ENCODE measurements at regions not wholly inside any gene's neighbourhood (a gene's known extent, or its start where the extent isn't known, plus 50 kb on each side); places are given as distances from the start of the nearest gene placed in this dataset.
"Not testable (repeated sequence)": the region's sequence is repeated elsewhere in the genome, so short reads cannot be mapped to it uniquely, and the experiment has no call there.

GRCh38 chr11:116698080-116698479 is 74.7 kb downstream of the BUD13 start:
- DNase-seq = no peak

GRCh38 chr11:116697639-116698038 is 75.1 kb downstream of the BUD13 start:
- no peak for DNase-seq

GRCh38 chr11:116697011-116697410 is 75.8 kb downstream of the BUD13 start:
- no peak for DNase-seq

DNA sequence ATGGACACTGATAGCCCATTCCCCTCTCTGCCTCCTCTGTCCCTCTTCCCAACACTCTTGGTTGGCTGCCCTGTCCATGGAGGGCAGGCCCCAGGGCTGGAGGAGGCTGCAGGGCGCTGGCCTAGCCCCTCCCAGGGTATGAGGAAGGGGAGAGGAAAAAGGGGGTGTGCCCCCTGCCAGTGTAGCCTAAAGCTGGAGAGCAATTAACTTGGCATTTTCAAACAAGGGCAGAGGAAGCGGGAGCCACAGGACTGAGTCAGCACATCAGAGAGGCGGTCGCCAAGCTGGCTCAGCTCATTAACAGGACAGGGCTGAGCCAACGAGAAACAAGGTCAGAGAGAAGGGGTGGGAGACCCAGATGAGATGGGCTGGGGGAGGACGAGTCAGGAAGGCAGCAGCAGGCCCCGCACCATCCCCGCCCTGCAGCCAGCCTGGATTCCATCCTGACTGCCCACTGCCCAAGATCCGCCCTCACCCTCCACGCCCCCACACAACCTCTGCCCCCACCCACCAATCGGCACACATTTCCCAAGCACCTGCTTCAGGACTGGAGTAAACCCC is 76.3 kb downstream of the BUD13 start:
- DNase-seq = no peak

GRCh38 chr11:116695657-116696254 is 77.0 kb downstream of the BUD13 start:
- no peak for DNase-seq

DNA sequence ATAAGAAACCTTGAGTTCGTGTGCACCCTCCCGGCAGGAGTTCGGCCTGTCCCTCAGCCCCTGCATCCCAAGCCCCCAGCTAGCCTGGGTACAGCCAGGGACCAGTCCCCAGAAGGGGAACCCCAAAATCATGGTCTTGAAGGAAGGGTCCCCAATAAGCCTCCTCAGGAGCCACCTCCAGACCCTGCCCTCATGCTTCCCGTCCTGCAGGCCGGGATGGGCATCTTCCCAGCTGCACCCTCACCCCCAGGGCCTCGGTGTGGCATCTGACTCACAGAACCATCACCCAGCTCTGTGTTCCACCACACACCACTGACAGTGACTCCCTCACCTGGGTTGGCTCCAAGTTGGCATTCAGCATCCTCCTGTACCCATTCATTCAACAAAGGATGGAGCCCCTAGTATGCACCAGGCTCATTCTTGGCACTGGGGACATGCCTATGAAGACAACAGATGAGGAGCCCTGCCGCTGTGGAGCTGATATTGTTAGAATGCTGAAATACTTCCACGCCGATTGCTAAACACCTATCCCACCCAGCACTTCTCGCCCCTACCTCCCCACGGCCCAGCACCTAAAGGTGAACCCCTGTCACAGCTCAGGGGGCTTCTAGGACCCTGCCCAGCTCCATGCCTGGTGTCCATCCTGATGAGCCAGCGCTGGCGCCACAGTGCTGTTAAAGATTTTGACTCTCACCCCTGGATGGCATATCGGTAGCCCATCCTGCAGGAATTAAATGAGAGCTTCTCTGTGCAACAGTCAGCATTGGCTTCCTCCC is 77.8 kb downstream of the BUD13 start:
- DNase-seq = no peak

DNA sequence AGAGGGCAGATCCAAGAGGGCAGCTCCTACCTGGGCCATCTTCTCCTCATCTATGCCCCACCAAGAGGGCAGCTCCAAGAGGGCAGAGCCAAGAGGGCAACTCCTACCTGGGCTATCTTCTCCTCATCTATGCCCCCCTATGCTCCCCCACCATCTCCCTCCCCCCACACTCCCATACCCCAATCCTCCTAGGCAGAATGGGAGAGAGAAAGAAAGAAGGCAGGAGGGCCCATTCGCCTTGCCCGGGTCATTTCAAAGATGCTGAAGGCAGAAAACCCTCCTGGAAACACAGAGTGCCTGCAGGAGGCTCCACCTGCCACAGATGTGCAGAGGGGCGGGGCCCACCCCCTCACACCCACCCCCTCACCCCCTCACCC is 78.5 kb downstream of the BUD13 start:
- no peak for DNase-seq

DNA sequence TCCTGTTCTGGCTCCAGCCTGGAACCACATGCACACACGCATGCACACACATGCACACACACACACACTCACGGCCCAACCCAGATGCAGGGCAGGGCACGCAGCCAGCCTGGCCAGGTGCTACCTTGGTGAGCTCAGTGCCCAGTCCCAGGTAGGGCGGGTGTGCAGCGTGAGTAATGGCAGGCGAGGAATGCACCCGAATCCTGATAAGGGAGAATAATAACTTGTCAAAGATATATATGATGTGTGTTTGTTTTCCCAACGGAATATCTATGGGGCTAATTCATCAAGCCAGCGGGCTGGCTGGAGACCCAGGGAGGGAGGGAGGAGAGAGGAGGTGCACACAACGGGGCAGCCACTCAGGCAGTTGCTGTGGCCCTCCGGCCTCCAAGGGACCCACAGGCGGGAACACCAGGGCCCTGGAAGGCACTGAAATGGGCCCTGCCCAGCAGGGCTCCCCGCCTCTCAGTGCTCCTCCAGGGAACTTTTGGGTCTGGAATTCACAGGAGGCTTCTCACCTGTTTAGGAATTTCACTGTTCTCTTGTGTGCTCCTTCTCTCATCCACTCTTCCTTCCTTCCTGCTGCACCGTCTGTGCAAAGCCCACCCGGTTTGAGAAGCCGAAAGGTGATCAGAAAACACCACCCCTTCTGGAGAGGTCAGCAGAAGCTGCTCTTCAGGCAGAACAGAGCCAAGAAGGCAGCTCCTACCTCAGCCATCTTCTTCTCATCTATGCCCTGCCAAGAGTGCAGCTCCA is 79.0 kb downstream of the BUD13 start:
- no peak for DNase-seq

DNA sequence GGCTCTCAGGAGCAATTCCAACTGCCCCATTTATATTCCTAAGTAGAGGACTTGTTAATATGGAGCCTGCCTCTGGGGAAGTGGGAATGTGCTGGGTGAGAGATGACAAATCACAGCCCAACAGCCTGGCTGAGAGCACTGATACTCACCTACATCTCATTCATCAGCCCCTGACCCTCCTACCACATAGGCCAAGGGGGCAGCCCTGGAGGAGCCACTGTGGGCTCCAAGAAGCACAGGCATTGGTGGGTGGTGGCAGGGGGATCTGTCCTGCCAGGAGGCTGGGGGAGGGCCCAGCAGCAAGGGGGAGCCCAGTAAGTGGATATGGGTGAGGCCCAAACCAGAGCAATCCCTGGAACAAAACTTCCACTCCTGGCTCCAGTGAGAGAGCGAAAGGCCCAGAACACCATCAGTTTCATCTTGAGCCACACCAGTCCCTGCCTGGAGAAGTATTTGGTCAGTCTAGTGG is 79.7 kb downstream of the BUD13 start:
- no peak for DNase-seq

GRCh38 chr11:116692318-116693101 is 80.3 kb downstream of the BUD13 start:
- DNase-seq = no peak

- DNase-seq = no peak
These were observed 81.0 kb downstream of the BUD13 start for GRCh38 chr11:116691771-116692177.

GRCh38 chr11:116690611-116691010 is 82.2 kb downstream of the BUD13 start:
- no peak for DNase-seq

DNA sequence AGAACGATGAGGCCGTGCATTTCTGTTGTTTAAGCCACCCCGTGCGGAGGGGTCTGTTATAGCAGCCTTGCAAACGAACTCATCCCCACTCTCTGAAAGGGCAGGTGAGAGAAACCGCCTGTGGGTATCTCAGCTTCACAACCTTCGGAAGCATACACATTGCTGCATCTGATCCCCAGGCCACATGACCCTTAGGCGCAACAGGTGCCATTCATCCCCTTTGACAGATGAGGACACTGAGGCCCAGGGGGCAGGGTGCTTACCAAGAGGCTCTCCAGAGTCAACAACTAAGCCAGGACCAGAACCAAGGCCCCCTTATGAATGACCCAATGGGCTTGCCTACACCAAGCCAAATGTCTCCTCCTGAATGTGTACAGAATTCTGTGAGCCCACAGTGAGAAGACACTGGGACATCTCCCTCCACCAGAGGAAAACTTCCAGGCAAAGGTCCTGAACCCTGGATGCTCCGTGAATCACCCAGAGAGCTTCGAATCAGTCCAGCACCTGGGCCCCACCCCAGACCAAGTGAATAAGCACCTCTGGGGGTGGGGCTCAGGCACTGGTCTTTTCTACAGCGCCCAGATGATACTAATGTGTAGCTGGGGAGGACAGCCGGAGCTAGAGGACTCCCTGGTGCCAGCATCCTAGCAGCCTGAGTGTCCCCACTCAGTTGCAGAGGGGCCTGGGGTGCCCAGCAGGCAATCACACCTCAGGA is 83.2 kb downstream of the BUD13 start:
- DNase-seq = no peak

- no peak for DNase-seq
These were observed 84.6 kb downstream of the BUD13 start for GRCh38 chr11:116688202-116688540.

DNA sequence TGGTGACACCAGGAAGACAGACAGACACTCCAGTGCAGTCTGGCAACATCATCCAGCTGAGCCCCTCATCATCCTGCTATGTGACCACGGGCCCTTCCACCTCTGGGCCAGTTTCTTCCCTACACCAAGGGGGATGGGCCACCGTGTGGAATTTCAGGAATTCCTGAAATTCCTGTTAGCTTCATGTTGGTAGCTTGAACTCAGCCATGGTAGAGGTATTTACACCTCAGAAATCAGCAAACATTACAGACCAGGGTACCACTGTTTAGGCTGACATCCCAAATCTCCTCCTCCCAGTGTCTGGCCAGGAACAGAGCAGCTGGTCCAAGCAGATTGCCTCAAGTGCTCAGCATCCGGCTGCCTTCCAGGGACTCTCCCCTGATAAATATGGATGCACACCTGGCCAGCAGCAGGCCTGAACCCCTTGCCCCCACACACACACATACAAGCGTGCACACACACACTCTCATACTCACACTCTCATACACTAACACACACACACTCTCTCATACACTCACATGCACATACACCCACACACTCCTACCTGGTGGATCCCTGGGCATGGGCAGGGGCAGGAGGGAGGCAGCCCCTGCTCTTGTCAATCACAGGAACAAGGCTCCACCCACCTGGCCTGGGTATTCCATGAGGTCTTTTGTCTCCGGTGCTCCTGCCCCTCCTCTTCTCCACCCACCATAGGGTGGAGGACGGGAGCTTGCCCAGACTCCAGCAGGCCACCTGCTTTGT is 85.2 kb downstream of the BUD13 start:
- DNase-seq = no peak

- no peak for DNase-seq
These were observed 85.9 kb downstream of the BUD13 start for GRCh38 chr11:116686866-116687265.

- no peak for DNase-seq
These were observed 88.8 kb downstream of the BUD13 start for GRCh38 chr11:116683982-116684381.

DNA sequence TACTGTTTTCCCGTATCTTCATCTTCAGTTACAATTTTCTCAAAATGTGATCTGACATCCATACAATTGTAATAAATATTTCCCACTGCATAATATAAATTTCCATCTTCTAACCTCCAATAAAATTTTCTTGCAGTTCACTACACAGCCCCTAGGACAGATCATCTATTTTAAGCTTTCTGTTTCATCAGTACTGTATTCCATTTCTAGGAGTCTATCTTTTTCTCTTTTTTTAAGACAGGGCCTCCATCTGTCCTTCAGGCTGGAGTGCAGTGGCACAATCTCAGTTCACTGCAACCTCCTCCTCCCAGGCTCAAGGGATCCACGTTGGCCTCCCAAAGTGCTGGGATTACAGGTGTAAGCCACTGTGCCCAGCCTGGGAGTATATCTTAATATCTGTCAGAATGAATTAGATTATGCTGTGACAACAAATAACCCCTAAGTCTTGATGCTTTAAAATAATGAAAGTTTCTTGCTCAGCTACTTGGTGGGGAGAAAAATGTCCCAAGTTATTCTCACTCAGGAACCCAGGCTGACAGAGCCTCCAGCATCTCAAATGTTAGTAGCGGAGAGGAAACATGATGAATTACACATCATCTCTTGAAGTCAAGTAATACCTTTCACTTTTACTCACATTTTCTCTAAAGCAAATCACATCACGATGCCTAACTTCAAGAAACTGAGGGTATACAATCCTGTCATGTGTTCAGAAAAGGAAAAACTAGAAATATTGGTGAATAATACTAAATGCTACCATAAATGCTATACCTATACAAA is 92.2 kb downstream of the BUD13 start:
- DNase-seq = no peak

DNA sequence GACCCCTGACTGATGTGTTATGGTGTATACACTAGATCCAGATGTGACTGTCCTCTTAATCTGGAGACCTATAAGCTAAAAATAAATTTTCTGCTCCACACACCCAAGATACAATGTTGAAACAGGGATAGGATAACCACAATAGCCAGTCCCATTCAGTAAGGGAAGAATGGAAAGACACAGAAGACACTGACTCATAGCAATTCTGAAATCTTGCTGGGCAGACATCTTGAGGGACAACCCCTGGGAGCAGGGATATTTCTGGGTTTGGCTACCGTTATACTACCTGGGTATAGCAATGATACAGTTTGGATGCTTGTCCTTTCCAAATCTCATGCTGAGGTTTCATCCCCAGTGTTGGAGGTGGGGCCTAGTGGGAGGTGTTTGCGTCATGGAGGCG is 93.9 kb downstream of the BUD13 start:
- DNase-seq = no peak

GRCh38 chr11:116667318-116667717 is 105.5 kb downstream of the BUD13 start:
- DNase-seq = not testable (repeated sequence)

Measured in skin of body (tissue), 1 donor.